DOHH2 (cell line): ENCODE measurements at regions not wholly inside any gene's neighbourhood (a gene's known extent, or its start where the extent isn't known, plus 50 kb on each side); places are given as distances from the start of the nearest gene placed in this dataset.

Experiments used
- EZH2phosphoT487 ChIP-seq: fragments of 200-600 bp; sonication (generic); IDR thresholded peaks from 2 replicates; pipeline ENCODE4 v1.6.1; 2017; ENCODE audit warnings: borderline replicate concordance, mild to moderate bottlenecking, antibody characterized with exemption, low read length, moderate library complexity, mixed read lengths
- TF ChIP-seq, protein P1 (sequence below): fragments of 200-600 bp; sonication (generic); IDR thresholded peaks from one replicate; pipeline ENCODE4 v1.5.1; 2014; ENCODE audit warnings: antibody characterized with exemption, mild to moderate bottlenecking, low read depth, low read length; ENCODE audit not compliant: poor library complexity, severe bottlenecking

DNA sequence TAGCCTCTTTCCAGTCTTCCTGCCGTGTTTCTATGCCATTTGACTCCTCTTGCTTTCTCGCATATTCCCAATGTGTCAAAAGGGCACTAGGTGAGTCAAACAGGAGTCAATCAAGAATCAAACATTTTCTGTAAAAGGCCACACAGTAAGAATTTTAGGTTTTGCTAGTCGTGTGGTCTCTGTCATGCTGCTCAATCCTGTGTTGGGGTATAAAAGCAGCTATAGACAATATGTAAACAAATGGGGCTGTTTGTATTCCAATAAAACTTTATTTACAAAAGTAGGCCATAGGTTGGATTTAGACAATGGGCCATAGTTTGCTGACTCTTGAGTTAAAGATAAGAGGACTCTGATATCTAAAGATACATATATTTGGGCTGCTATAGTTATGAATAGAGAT, 235.4 kb upstream of the BTBD3 start:
- TF ChIP-seq, protein P1, sequence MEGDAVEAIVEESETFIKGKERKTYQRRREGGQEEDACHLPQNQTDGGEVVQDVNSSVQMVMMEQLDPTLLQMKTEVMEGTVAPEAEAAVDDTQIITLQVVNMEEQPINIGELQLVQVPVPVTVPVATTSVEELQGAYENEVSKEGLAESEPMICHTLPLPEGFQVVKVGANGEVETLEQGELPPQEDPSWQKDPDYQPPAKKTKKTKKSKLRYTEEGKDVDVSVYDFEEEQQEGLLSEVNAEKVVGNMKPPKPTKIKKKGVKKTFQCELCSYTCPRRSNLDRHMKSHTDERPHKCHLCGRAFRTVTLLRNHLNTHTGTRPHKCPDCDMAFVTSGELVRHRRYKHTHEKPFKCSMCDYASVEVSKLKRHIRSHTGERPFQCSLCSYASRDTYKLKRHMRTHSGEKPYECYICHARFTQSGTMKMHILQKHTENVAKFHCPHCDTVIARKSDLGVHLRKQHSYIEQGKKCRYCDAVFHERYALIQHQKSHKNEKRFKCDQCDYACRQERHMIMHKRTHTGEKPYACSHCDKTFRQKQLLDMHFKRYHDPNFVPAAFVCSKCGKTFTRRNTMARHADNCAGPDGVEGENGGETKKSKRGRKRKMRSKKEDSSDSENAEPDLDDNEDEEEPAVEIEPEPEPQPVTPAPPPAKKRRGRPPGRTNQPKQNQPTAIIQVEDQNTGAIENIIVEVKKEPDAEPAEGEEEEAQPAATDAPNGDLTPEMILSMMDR, result no peak
- no peak for TF ChIP-seq EZH2phosphoT487
